Liver (tissue), 8 donors: ENCODE measurements at regions not wholly inside any gene's neighbourhood (a gene's known extent, or its start where the extent isn't known, plus 50 kb on each side); places are given as distances from the start of the nearest gene placed in this dataset.

Experiments
- DNase-seq: peaks from one replicate; pipeline ENCODE4 v3.0.0-alpha.2; 2017; ENCODE audit warnings: low spot score
- H3K27ac ChIP-seq, 2 donors: one replicate each; pipeline ENCODE4 v1.7.0; 2013; ENCODE audit warnings: inconsistent platforms in 2 of 2, low read length in 2 of 2, control low read depth in 1 of 2, low read depth in 1 of 2, mild to moderate bottlenecking in 1 of 2
- H3K27me3 ChIP-seq, 4 donors: one replicate each; pipeline versions ENCODE4 v1.6.1 to v1.7.0; 2013; ENCODE audit warnings: low read length in 3 of 4, inconsistent platforms in 1 of 4, mild to moderate bottlenecking in 1 of 4, moderate library complexity in 1 of 4; ENCODE audit not compliant: control insufficient read depth in 4 of 4, insufficient read depth in 4 of 4
- H3K36me3 ChIP-seq, 4 donors: one replicate each; pipeline versions ENCODE4 v1.6.1 to v1.7.0; 2013; ENCODE audit warnings: low read length in 3 of 4, mild to moderate bottlenecking in 3 of 4, low read depth in 1 of 4, moderate library complexity in 1 of 4; ENCODE audit not compliant: control insufficient read depth in 4 of 4, insufficient read depth in 3 of 4
- H3K4me1 ChIP-seq, 4 donors: one replicate each; pipeline versions ENCODE4 v1.6.1 to v1.7.0; 2013; ENCODE audit warnings: low read length in 3 of 4, mild to moderate bottlenecking in 3 of 4, moderate library complexity in 1 of 4; ENCODE audit not compliant: control insufficient read depth in 4 of 4, insufficient read depth in 4 of 4
- H3K4me3 ChIP-seq, 3 donors: one replicate each; pipeline versions ENCODE4 v1.6.1 to v1.7.0; 2013; ENCODE audit warnings: low read length in 3 of 3, control low read depth in 1 of 3, low read depth in 1 of 3, mild to moderate bottlenecking in 1 of 3
- H3K9ac ChIP-seq, 2 donors: one replicate each; pipeline ENCODE4 v1.7.0; 2013; ENCODE audit warnings: low read length in 2 of 2, mild to moderate bottlenecking in 2 of 2, moderate library complexity in 2 of 2, control low read depth in 1 of 2, low read depth in 1 of 2
- H3K9me3 ChIP-seq, 4 donors: one replicate each; pipeline versions ENCODE4 v1.6.1 to v1.7.0; 2013; ENCODE audit warnings: low read length in 3 of 4; ENCODE audit not compliant: control insufficient read depth in 4 of 4
- CTCF ChIP-seq: fragments of 150-350 bp; IDR thresholded peaks from 2 replicates; pipeline ENCODE4 v1.5.1; 2017; ENCODE audit warnings: improper control_type of control experiment, low read depth, low read length; ENCODE audit not compliant: missing input control
- EGR1 ChIP-seq, 2 donors: IDR thresholded peaks; 2 replicates each; pipeline ENCODE4 v1.6.1; 2016 to 2018; ENCODE audit warnings: antibody characterized with exemption in 2 of 2, low read depth in 2 of 2
- FOXA1 ChIP-seq: IDR thresholded peaks from 2 replicates; pipeline ENCODE4 v1.6.1; 2016; ENCODE audit warnings: antibody characterized with exemption
- FOXA2 ChIP-seq: IDR thresholded peaks from 2 replicates; pipeline ENCODE4 v1.6.1; 2016; ENCODE audit warnings: antibody characterized with exemption
- HNF4A ChIP-seq, 2 donors: conservative IDR thresholded peaks; 2 replicates each; pipeline ENCODE4 v1.6.1; 2016; ENCODE audit warnings: antibody characterized with exemption in 2 of 2, mild to moderate bottlenecking in 2 of 2
- HNF4G ChIP-seq: IDR thresholded peaks from 2 replicates; pipeline ENCODE4 v1.6.1; 2016; ENCODE audit warnings: antibody characterized with exemption
- JUND ChIP-seq, 2 donors: IDR thresholded peaks; 2 replicates each; pipeline ENCODE4 v1.6.1; 2016; ENCODE audit warnings: antibody characterized with exemption in 2 of 2
- NR2F2 ChIP-seq: IDR thresholded peaks from 2 replicates; pipeline ENCODE4 v1.6.1; 2016; ENCODE audit warnings: antibody characterized with exemption
- RAD21 ChIP-seq, 2 donors: IDR thresholded peaks; 2 replicates each; pipeline ENCODE4 v1.6.1; 2016; ENCODE audit warnings: antibody characterized with exemption in 2 of 2, mild to moderate bottlenecking in 2 of 2
- REST ChIP-seq: IDR thresholded peaks from 2 replicates; pipeline ENCODE4 v1.6.1; 2016; ENCODE audit warnings: antibody characterized with exemption, mild to moderate bottlenecking
- RXRA ChIP-seq, 2 donors: IDR thresholded peaks; 2 replicates each; pipeline ENCODE4 v1.6.1; 2017 to 2018; ENCODE audit warnings: antibody characterized with exemption in 2 of 2, mild to moderate bottlenecking in 1 of 2
- SP1 ChIP-seq: IDR thresholded peaks from 2 replicates; pipeline ENCODE4 v1.6.1; 2018; ENCODE audit warnings: antibody characterized with exemption, mild to moderate bottlenecking
- YY1 ChIP-seq: IDR thresholded peaks from 2 replicates; pipeline ENCODE4 v1.6.1; 2016; ENCODE audit warnings: antibody characterized with exemption, mild to moderate bottlenecking
- WGBS: extraction: QIAGEN DNeasy Blood & Tissue Kit; methylation state at CpG from one replicate; pipeline ENCODE4 v1.1.7; 2013; 5-methylcytosine and 5-hydroxymethylcytosine counted together
- TF ChIP-seq, protein P1 (sequence below): IDR thresholded peaks from 2 replicates; pipeline ENCODE4 v1.6.1; 2016; ENCODE audit warnings: antibody characterized with exemption
- TF ChIP-seq, protein P2 (sequence below): IDR thresholded peaks from 2 replicates; pipeline ENCODE4 v1.6.1; 2016; ENCODE audit warnings: antibody characterized with exemption
- TF ChIP-seq, protein P3 (sequence below): IDR thresholded peaks from 2 replicates; pipeline ENCODE4 v1.6.1; 2016; ENCODE audit warnings: antibody characterized with exemption
- donor health status: healthy.
- donor health status: healthy.
- donor health status: healthy.
- donor health status: healthy.
- donor health status: healthy.

DNA sequence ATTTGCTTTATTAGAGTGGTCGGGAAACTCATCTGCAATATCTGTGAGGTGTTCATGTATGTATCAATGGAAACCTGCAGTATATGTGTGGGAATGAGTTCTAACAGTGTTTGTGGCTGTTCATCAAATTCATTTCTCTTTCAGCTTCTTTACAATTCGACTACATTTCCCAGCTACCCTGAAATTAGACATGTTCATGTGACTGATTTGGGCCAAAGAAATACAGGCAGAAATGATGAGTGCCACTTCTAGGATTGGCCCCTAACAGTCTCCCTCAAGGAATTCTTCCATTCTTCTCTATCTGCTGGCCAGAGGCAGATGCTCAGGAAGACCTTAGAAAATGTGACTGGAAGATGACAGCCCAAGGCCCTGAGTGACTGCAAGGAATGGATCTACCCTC lies 114.8 kb upstream of the WAC start (continued):
- TF ChIP-seq NR2F2 (no peak), RXRA (IDR thresholded peaks at IDR 0.05) (no peak), JUND (IDR thresholded peaks at IDR 0.05) (no peak), YY1 (no peak)
- TF ChIP-seq, protein P1, sequence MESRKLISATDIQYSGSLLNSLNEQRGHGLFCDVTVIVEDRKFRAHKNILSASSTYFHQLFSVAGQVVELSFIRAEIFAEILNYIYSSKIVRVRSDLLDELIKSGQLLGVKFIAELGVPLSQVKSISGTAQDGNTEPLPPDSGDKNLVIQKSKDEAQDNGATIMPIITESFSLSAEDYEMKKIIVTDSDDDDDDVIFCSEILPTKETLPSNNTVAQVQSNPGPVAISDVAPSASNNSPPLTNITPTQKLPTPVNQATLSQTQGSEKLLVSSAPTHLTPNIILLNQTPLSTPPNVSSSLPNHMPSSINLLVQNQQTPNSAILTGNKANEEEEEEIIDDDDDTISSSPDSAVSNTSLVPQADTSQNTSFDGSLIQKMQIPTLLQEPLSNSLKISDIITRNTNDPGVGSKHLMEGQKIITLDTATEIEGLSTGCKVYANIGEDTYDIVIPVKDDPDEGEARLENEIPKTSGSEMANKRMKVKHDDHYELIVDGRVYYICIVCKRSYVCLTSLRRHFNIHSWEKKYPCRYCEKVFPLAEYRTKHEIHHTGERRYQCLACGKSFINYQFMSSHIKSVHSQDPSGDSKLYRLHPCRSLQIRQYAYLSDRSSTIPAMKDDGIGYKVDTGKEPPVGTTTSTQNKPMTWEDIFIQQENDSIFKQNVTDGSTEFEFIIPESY = no peak

DNA sequence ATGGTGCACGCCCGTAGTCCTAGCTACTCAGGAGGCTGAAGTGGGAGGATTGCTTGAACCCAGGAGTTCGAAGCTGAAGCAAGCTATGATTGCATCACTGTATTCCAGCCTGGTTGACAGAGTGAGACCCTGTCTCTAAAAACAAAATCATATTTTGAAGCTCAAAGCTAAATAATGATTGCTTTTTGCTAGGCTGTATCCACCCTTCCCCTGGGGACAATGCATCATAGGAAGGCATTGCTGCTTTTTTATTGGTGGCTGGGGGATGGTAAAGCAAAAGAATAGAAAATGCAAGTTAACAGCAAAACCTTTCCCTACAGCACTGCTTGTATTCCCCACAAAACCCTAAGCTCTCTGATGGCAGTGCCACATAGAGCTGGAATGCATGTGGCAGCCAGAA lies 107.5 kb upstream of the WAC start:
- DNase-seq = no peak
- no peak overlapping the region for H3K27ac ChIP-seq
- H3K4me1 ChIP-seq = no peaks in the 10 kb centered on the region
- TF ChIP-seq SP1 (no peak), HNF4A (conservative IDR thresholded peaks at IDR 0.05) (no peak), EGR1 (IDR thresholded peaks at IDR 0.05; ENCODE audit: low read depth in 2 of 2) (no peak)
- no peak overlapping the region for H3K9ac ChIP-seq
- H3K9me3 ChIP-seq = no peaks in the 10 kb centered on the region
- WGBS = 94% methylated on average over 3 of the region's 3 CpGs
- H3K36me3 ChIP-seq = no peaks in the 10 kb centered on the region
- no peak overlapping the region for H3K4me3 ChIP-seq
- H3K27me3 ChIP-seq = no peaks in the 10 kb centered on the region

DNA sequence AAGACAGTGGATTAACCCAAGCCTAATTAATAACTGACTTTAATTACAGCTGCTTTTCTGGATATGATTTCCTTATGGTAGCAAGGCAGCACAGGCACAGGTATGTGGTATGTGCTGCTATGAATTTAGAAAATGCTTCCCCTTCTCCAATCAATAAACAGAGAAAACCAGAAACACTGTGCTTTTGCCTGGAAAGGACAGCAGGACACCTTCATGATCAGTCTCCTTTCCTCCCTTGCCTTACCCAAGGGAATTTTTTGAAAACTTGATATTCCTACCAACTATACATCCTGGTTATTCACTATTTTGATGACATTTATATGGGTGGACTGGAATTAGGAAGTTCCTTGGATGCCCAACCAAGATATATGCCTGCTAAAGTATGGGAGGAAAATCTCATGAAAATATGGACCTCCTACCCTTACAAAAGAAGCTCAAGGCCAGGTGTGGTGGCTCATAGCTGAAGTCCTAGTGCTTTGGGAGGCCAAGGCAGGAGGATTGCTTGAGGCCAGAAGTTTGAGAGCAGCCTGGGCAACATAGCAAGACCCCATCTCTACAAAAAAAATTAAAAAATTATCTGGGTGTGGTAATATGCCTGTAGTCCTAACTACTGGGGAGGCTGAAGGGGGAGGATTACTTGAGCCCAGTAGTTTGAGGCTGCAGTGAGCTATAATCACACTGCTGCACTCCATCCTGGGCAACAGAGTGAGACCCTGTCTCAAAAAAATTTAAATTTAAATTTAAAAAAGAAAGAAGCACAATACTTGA lies 106.3 kb upstream of the WAC start:
- H3K4me3 ChIP-seq = no peak overlapping the region
- H3K9me3 ChIP-seq = no peaks in the 10 kb centered on the region
- H3K4me1 ChIP-seq = no peaks in the 10 kb centered on the region
- no peaks in the 10 kb centered on the region for H3K27me3 ChIP-seq
- H3K9ac ChIP-seq = no peak overlapping the region
- DNase-seq = no peak
- H3K27ac ChIP-seq = no peak overlapping the region
- H3K36me3 ChIP-seq = no peaks in the 10 kb centered on the region
- TF ChIP-seq FOXA2 (no peak), RAD21 (IDR thresholded peaks at IDR 0.05) (no peak), HNF4G (no peak), FOXA1 (no peak)

- Histone ChIP-seq H3K9ac (no peak overlapping the region), H3K4me1 (peaks cover 0 to 2% (median under 1%) of the 10 kb centered on the region in 4 donors), H3K36me3 (no peaks in the 10 kb centered on the region), H3K27ac (no peak overlapping the region), H3K9me3 (no peaks in the 10 kb centered on the region), H3K27me3 (no peaks in the 10 kb centered on the region), H3K4me3 (no peak overlapping the region)
- WGBS = 87% methylated on average over 5 of the region's 5 CpGs
- DNase-seq = no peak
- TF ChIP-seq FOXA1 = no peak
- TF ChIP-seq FOXA2 = no peak
- TF ChIP-seq SP1 = no peak
- no peak for TF ChIP-seq JUND (IDR thresholded peaks at IDR 0.05)
- no peak for TF ChIP-seq NR2F2
- no peak for TF ChIP-seq HNF4A (conservative IDR thresholded peaks at IDR 0.05)
- TF ChIP-seq, protein P2, sequence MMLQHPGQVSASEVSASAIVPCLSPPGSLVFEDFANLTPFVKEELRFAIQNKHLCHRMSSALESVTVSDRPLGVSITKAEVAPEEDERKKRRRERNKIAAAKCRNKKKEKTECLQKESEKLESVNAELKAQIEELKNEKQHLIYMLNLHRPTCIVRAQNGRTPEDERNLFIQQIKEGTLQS = no peak
- TF ChIP-seq HNF4G = no peak
- no peak for TF ChIP-seq REST
- no peak for TF ChIP-seq RXRA (IDR thresholded peaks at IDR 0.05)
- TF ChIP-seq CTCF = no peak
- TF ChIP-seq, protein P3, sequence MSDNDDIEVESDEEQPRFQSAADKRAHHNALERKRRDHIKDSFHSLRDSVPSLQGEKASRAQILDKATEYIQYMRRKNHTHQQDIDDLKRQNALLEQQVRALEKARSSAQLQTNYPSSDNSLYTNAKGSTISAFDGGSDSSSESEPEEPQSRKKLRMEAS = no peak
- no peak for TF ChIP-seq EGR1 (IDR thresholded peaks at IDR 0.05; ENCODE audit: low read depth in 2 of 2)
- TF ChIP-seq RAD21 (IDR thresholded peaks at IDR 0.05) = no peak
Measured at GRCh38 chr10:28427376-28427775, 105.5 kb upstream of the WAC start.
